ENCODE measurements at regions not wholly inside any gene's neighbourhood (a gene's known extent, or its start where the extent isn't known, plus 50 kb on each side); places are given as distances from the start of the nearest gene placed in this dataset.

DNA sequence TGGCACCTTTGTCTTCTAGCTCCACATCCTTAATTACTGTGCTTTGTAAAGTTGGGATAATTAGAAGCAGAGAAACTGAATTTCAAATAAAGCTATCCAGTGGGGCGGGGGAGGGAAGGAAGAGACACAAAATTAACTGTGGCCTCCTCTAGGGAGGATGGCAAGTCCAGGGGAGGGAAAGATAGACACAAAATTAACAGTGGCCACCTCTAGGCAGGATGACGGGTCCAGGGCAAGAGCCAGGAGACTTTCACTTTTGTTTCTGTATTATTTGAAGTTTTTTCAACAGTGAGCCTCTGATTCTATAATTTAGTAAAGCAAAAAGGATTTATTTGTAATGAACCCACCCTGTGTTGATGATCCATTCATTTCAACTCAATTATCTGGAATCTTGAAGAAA, 335.9 kb downstream of the MSX2 start:
- no peaks in the 10 kb centered on the region for H3K4me1 ChIP-seq (ENCODE audit: insufficient read depth)
- no peaks in the 10 kb centered on the region for H3K36me3 ChIP-seq
- intact Hi-C loops (cut with DNase I), result no loop called here
- no peaks in the 10 kb centered on the region for H3K9me3 ChIP-seq
- DNase-seq, result no peak
- TF ChIP-seq, protein P1, sequence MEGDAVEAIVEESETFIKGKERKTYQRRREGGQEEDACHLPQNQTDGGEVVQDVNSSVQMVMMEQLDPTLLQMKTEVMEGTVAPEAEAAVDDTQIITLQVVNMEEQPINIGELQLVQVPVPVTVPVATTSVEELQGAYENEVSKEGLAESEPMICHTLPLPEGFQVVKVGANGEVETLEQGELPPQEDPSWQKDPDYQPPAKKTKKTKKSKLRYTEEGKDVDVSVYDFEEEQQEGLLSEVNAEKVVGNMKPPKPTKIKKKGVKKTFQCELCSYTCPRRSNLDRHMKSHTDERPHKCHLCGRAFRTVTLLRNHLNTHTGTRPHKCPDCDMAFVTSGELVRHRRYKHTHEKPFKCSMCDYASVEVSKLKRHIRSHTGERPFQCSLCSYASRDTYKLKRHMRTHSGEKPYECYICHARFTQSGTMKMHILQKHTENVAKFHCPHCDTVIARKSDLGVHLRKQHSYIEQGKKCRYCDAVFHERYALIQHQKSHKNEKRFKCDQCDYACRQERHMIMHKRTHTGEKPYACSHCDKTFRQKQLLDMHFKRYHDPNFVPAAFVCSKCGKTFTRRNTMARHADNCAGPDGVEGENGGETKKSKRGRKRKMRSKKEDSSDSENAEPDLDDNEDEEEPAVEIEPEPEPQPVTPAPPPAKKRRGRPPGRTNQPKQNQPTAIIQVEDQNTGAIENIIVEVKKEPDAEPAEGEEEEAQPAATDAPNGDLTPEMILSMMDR (IDR thresholded peaks at IDR 0.05), result no peak
- TF ChIP-seq EP300 (IDR thresholded peaks at IDR 0.05), result no peak
- no peak for TF ChIP-seq POLR2A (IDR thresholded peaks at IDR 0.05)
- no peak overlapping the region for H3K27ac ChIP-seq
- 15 to 29% (median 15%) methylated on average over 2 of the region's 2 CpGs for WGBS, 3 donors
- H3K27me3 ChIP-seq, result no peaks in the 10 kb centered on the region
- no peak overlapping the region for H3K4me3 ChIP-seq

DNA sequence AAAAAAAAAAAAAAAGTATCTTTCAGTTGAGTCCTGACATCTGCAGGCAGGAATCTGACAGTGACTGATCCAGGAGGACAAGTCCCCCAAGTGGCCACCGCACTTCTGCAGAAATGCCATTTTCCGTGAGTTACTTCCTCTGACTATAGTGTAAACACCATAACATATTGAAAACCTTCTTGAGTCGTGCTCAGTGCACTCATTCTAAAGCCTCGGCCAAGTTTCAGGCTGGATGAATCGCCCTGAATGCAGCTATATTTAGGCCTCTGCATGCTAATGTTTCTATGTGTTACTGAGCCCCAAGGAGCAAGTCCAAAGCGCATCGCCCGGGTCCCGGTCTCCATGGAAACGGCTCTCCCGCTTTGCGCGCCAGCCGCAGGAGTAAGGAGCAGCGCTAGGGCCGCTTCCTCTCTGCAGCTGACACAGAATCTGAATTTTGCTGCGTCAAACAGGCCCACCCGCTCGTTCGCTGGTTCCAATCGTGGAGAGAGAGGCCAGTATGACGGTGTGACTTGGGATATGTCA, 335.4 kb downstream of the MSX2 start:
- no peak overlapping the region for H3K27ac ChIP-seq
- H3K9me3 ChIP-seq, result no peaks in the 10 kb centered on the region
- peak in 1 of 5 donors; percentile 22 for DNase-seq
- H3K27me3 ChIP-seq, result no peaks in the 10 kb centered on the region
- TF ChIP-seq POLR2A (IDR thresholded peaks at IDR 0.05) (no peak), EP300 (IDR thresholded peaks at IDR 0.05) (no peak)
- TF ChIP-seq, protein P1 (IDR thresholded peaks at IDR 0.05), result no peak
- H3K4me1 ChIP-seq (ENCODE audit: insufficient read depth), result no peaks in the 10 kb centered on the region
- WGBS, 3 donors, result 1 to 3% (median 1%) methylated on average over 22 of the region's 22 CpGs
- H3K36me3 ChIP-seq, result no peaks in the 10 kb centered on the region
- no peak overlapping the region for H3K4me3 ChIP-seq
- intact Hi-C loops (cut with DNase I), result no loop called here

DNA sequence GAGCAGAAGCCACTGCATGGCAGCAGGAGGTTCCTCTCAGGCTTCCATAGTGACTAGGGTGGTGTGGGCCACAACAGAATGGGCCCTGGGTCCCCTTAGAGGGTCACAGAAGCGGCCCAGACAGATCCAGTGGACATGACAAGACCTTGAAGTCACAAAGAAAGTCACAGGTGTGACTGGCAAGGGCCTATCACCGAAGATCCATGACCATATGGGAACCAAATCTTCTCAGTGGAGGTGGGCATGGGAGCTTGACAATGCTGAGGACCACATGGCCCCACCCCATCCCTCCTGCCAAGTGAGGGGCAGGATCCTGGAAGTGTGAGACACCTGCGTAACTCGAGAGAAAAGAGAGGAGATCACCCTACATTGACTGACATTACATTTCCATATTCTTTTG, 332.4 kb downstream of the MSX2 start:
- no peak overlapping the region for H3K27ac ChIP-seq
- no peaks in the 10 kb centered on the region for H3K4me1 ChIP-seq (ENCODE audit: insufficient read depth)
- 80 to 86% (median 81%) methylated on average over 4 of the region's 4 CpGs for WGBS, 3 donors
- no peak overlapping the region for H3K4me3 ChIP-seq
- H3K9me3 ChIP-seq, result no peaks in the 10 kb centered on the region
- intact Hi-C loops (cut with DNase I), result no loop called here
- no peak for DNase-seq
- no peaks in the 10 kb centered on the region for H3K27me3 ChIP-seq
- H3K36me3 ChIP-seq, result no peaks in the 10 kb centered on the region
- TF ChIP-seq POLR2A (IDR thresholded peaks at IDR 0.05), result no peak
- TF ChIP-seq, protein P1 (IDR thresholded peaks at IDR 0.05), result no peak
- no peak for TF ChIP-seq EP300 (IDR thresholded peaks at IDR 0.05)

DNA sequence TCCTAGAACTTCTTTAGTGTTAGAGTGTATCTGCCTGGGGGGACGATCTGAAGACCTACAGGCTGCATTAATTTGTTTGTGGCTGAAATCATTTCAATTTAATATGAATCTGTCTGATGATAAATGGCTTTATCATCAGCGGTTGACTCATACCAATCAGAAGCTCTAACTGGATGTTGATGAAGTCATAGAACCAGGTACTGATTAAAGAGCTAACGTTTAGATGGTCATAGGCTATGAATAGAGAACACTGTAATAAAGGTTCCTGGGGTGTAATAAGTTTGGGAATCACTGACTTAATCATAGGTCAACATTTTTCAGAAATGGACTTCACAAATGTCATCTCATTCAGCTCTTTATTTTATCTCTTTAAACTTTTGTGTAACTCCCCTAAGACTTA, 329.9 kb downstream of the MSX2 start:
- Histone ChIP-seq H3K4me3 (no peak overlapping the region), H3K4me1 (ENCODE audit: insufficient read depth) (no peaks in the 10 kb centered on the region), H3K36me3 (no peaks in the 10 kb centered on the region), H3K27me3 (no peaks in the 10 kb centered on the region), H3K27ac (no peak overlapping the region), H3K9me3 (no peaks in the 10 kb centered on the region)
- intact Hi-C loops (cut with DNase I), result no loop called here
- no peak for DNase-seq
- TF ChIP-seq, protein P1 (IDR thresholded peaks at IDR 0.05), result no peak
- no peak for TF ChIP-seq EP300 (IDR thresholded peaks at IDR 0.05)
- WGBS, 3 donors, result 69 to 81% (median 71%) methylated on average over 3 of the region's 3 CpGs

Measured in ovary (tissue), 7 donors.